NCI-H526 (cell line): ENCODE measurements at regions not wholly inside any gene's neighbourhood (a gene's known extent, or its start where the extent isn't known, plus 50 kb on each side); places are given as distances from the start of the nearest gene placed in this dataset.
"Not testable (repeated sequence)": the region's sequence is repeated elsewhere in the genome, so short reads cannot be mapped to it uniquely, and the experiment has no call there.

Source experiments
- DNase-seq, 2 experiments: peaks; one replicate each; lab custom pipeline; 2025; lab: John Stamatoyannopoulos, UW

DNA sequence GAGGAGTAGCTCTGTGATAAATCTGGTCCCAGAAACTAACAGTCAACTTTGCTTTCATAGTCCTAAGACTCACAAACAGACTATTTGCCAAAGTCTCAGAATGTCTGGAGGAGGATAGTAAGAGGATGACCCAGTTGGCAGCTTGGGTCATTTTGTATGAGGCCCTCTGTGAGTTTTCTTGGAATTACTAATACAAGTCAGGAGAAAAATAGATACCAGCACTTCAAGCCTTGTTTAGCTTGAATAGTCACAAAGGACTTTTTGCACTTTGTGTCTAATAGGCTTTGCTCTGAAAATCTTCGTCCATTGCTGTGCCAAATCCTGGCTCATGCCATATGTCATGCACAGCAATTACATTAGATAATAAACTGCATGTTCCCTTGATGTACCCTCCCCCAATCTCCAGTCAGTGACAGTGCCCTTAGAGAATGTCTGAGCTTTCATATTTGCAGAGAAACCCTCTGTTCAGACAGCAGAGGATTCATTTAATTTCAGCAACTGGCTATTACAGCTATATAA is 612.8 kb downstream of the CSNK1G3 start:
- no peak for DNase-seq

DNA sequence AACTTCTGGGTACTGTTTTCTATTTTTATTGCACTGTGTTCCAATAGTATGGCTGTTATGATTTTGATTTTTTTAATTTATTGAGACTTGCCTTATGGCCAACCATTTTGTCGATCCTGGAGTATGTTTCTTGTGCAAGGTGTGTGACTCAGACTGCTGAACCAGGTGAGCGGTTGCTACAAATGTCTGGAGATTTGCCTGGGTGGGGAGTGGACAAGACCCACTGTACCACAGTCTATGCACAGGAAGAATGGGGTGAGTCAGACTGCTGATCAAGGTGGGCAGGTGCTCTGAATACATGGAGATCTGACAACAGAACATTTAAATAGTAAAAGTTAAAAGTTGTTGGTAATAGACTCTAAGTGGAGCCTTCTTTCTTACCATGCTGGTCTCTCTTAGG is 609.2 kb downstream of the CSNK1G3 start:
- no peak for DNase-seq

DNA sequence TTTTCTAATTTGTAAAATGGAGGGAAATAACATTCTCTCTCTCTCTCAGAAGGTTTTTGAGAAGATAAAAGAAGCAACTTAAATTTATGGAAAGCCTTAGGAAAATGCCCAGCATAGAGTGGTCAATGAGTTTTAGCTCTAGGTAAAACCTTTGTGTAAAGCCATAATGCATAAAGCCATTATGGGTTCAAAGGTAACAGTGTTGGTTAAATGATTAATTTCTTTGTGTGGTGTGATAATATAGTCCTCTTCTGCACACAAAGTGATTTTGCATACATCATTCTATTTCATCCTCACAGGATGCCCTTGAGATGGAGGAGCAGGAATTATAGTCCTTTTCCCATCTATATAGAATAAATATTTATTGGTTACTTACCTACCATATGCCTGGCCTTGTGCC is 602.9 kb downstream of the CSNK1G3 start:
- no peak for DNase-seq

DNA sequence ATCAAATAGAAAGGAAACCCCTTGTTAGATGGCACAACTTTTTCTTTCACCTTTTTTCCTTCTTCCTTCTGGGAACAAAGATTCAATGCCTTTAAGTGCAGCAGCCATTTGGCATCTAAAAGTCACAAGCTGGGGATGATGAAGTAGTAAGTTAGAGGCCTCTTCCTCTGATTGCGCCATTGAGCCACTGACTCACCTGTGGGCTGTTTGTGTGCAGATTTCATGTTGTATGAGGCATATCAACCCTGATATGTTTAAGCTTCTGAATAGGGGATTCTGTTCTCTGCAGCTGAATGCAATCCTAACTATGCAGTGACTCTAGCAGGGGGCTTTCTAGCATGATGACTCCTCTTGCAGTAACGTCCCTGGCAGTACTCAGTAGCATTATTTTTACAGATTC is 599.9 kb downstream of the CSNK1G3 start:
- DNase-seq = no peak

- DNase-seq = no peak
These were observed 599.0 kb downstream of the CSNK1G3 start for GRCh38 chr5:124110942-124111341.

- no peak for DNase-seq
These were observed 593.3 kb downstream of the CSNK1G3 start for GRCh38 chr5:124105326-124105725.

DNA sequence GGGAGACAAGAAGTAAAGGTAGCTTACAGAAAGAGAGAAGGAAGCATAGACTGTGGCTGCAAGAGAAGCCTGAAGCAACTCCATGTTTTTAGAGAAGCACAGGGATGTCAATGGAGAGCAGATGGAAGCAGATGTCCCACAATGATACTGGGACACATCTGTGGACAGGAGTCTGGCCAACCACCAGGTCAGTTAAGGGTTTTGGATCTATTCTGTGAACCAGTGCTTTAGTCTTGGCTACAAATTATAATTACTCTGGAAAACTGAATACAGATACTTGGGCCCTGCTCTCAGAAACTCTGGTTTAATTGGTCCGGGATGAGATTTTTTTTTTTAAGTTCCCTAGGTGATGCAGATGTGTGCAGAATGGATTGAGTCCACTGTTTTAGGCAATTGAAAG is 592.8 kb downstream of the CSNK1G3 start:
- no peak for DNase-seq

- DNase-seq = no peak
These were observed 592.4 kb downstream of the CSNK1G3 start for GRCh38 chr5:124104344-124104743.

DNA sequence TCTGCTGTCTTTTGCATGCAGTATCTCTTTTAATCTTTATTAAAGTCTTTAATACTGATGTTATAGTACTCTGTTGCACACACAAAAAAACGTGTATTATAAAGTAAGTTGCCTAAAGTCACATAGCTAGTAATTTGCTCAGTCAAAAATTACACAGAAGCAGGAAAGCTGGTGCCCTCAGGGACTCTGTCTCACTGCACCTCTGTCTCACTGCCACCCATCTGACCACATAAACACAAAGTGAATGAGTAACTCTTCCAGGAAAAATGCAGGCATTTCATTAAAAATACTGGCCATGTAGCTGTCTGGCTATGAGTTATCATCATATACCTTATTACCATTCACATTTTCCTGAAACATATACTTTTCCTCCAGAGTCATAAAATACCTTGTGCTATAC is 591.7 kb downstream of the CSNK1G3 start:
- no peak for DNase-seq

- not testable (repeated sequence) for DNase-seq
These were observed 591.1 kb downstream of the CSNK1G3 start for GRCh38 chr5:124103056-124103455.

DNA sequence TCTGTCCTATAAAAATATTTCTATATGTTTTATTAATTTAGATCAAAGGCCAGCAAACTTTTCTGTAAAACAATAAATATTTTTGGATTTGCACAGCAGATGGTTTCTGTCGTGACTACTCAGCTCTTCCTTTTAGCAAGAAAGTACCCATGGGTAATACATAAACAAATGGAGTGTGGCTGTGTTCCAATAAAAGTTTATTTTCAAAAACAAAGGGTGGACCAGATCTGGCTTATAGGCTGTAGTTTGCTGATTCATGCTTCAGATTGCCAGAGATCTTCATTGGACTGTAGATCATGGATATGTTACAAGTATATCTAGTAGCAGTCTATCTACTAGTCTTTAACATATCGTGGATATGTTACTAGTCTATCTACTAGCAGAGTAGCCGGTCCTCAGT is 590.5 kb downstream of the CSNK1G3 start:
- no peak for DNase-seq

GRCh38 chr5:124093658-124094057 is 581.7 kb downstream of the CSNK1G3 start:
- no peak for DNase-seq

GRCh38 chr5:124090115-124090514 is 578.1 kb downstream of the CSNK1G3 start:
- no peak for DNase-seq

- no peak for DNase-seq
These were observed 577.6 kb downstream of the CSNK1G3 start for GRCh38 chr5:124089578-124089977.

DNA sequence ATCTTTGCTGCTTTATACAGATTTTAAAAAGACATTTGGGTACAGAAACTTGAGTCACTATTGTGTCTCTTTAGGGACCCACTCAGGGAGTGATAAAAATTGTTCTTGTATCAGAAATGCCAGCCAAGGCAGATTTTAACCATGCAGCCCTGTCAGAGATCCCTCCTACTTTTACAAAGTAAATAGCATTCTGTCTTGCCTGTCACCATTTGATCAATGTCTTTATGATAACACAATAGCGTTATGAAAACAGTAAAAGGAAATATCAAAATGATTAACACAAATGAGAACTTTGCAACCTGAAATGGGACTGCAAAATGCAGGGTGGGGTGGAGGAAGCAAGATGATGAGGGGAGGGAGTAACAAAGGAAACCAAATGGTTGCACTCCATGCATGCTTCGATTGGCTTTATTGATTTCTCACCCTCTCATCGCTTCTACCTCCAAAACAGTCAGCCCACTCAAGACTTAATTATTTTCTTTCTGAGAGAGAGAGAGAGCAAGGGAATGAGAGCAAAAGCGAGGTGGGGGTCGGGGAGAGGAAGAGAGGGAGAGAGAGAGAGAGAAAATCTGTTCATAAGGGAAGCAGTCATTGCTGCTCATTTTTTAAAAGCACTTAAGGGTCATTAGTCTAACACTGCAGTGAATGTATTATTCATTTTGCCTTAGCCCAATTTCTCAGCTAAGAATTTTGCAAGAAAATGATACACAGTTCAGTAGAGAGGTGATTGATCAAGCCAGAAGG is 576.5 kb downstream of the CSNK1G3 start:
- no peak for DNase-seq

GRCh38 chr5:124087752-124088151 is 575.8 kb downstream of the CSNK1G3 start:
- DNase-seq = no peak

DNA sequence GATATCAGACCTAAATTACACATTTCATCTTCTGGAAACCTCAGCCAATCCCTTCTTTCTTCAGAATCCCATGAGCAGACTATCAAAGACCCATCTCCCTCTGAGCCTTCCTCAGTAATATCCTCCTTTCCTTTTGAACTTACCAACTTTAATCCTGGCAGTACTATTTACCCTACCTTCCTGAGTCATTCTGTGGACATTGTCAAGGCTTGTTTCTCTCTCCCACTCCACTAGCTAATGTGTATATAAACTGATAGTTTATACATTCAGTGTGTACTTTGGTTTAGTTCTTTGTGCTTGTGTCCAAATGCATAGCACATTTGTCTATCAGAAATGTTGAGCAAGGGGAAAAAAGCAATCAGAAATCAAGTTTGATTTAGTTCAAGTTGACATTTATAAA is 568.3 kb downstream of the CSNK1G3 start:
- DNase-seq = no peak

DNA sequence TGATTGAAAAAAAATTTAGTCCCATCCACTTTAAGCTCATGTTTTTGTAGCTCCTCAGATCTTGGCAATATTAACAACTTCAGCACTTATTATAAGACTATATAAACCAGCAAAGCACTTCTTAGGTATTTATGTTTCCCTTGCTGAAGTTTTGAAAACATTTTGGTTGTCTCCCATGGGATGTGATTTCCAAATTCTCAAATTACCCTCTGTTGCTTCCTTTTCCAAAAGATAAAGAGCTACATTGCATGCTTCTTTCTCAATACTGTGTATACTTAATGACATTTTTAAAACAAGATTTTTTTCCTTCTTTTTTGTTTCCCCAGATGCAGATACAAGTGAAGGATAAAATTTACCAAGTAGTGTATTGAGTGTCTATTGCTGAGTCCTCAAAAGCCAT is 567.1 kb downstream of the CSNK1G3 start:
- no peak for DNase-seq

- no peak for DNase-seq
These were observed 562.5 kb downstream of the CSNK1G3 start for GRCh38 chr5:124074500-124074899.

- DNase-seq = no peak
These were observed 560.6 kb downstream of the CSNK1G3 start for GRCh38 chr5:124072570-124072969.

- DNase-seq = no peak
These were observed 559.1 kb downstream of the CSNK1G3 start for GRCh38 chr5:124071039-124071438.

GRCh38 chr5:124065508-124065907 is 553.5 kb downstream of the CSNK1G3 start:
- no peak for DNase-seq

DNA sequence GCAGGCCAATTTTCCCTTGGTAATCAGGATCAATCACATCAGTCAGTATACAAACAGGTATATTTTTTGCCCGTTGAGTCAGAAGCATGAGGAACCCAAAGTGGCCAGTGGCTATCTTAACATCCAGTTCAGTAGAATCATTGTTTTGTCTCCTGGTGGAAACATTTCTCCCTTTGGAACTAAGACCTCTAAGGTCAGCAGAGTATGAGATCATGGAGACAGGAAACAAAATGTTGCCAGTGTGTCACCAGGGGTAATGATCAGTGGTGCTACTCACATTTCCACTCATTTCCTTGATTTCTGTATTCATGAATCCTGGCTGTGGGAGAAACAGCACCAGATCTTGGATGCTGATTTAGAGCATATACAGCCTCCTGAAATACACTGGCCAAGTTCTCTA is 553.0 kb downstream of the CSNK1G3 start:
- DNase-seq = no peak

DNA sequence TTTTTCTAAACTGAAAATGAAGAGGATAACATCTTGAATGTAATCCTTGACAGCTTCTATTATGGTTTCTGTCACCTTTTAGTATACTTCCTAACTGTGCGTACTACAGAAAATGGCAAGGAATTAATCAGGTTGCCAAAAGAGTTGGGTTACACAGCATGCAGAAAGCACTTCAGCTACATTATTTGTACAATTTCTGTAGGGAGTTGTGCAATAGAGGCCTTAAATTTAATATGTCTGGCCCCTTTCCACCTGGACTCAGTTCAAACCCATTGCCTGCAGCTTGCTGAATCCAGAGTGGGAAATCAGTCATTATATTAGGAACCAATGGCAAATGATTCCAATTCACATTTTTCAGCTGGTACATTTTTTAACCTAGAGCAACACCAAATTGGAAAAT is 549.7 kb downstream of the CSNK1G3 start:
- no peak for DNase-seq
